ENCODE measurements at regions not wholly inside any gene's neighbourhood (a gene's known extent, or its start where the extent isn't known, plus 50 kb on each side); places are given as distances from the start of the nearest gene placed in this dataset.

DNA sequence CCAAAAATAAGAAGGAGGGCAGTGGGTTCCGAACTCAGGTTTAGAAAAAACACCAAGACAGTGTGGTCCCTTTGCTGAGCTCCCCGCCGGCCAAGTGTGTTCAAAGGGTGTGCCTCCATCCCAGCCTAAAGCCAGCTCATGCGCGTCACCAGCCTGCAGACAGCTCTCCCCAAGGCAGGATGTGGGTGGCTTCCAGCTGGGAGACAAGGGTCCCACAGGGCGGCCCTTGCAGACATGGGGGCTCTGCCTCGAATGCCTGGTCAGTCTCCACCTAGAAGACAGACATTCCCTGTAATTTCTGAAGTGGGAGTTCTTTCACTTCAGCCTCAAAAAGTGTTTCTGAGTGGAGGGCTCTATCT is 135.8 kb upstream of the GPC1 start:
- no peak for DNase-seq

DNA sequence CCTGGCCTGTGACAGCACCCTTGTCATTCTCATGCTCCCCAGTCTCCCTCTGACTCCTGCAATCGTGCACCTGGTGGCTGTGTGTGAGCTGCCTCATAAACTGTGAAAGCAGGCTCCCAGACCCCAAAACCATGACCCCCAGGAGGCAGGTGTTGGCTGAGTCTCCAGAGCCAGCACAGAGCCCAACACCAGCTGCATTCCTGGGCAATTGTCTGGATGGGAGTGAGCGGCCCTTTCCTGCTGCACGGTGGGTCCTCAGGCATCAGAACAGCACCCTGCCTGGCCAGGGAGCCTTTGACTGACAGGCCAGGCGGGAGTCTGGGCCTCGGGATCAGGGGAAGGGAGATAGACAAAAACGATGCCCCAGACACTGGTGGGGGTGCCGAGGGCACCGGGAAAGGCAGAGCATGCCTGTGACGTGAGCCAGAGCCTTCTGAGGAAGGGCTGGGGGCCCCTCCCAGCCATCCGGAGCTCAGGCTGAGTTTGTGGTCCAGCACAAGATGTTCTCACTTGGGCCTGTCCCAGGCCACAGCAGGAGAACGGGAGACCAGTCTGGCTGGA is 135.1 kb upstream of the GPC1 start:
- DNase-seq: no peak

DNA sequence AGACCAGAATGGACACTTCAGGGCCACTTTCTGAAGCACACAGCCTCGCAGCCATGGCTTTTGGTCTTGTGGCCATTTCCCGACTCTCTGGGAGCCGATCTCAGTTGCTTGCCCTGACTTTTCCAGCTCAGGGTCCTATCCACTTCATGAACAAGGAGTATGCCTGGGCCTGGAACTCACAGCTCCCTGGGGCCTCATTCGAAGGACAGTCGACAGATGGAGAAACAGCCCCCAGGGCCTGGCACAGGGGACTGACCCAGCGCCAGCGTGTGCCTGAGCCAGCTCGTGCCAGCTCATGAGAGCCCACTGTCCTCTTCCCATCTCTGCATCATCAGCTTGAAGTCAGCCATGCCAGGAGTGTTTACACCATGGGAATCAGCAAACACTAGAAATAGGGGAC is 134.6 kb upstream of the GPC1 start:
- no peak for DNase-seq

DNA sequence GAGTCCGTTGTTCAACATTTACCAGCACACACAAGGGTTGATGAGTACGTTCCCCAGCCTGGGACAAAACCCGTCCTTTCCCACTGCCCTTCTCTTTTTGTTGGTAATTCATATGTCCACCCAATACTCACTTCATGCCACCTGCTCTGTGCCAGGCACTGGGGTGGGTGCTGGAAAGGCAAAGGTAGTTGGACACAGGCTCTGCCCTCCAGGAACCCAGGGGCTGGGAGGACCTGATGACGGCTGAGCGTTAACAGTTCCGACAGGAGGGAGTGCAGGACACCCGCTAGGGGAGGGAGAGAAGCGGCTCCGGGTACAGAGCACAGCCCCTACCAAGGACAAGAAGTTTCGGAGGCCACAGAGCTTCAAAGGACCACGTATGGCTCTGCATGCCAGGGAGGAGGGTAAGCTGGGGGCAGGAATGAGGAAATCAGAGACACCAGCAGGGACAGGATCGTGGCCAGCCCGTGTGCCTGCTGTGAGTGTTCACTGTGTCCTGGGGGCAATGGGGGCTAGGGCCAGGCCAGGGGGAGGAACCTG is 134.1 kb upstream of the GPC1 start:
- no peak for DNase-seq

DNA sequence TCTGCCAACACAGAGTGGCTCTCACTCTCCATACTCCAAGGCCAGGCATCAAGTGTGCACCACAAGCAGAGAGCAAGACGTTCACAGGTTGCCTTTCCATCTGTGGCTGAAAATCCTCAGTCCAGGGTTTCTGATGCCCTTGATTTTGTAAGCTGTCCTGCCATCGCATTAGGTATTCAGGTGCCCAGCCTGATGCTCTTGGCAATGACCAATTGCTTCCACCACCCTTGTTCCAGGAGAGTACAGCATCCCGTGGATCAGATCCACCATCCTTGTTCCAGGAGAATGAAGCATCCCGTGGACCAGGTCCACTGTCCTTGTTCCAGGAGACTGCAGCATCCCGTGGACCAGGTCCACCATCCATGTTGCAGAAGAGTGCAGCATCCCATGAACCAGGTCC is 133.4 kb upstream of the GPC1 start:
- no peak for DNase-seq

DNA sequence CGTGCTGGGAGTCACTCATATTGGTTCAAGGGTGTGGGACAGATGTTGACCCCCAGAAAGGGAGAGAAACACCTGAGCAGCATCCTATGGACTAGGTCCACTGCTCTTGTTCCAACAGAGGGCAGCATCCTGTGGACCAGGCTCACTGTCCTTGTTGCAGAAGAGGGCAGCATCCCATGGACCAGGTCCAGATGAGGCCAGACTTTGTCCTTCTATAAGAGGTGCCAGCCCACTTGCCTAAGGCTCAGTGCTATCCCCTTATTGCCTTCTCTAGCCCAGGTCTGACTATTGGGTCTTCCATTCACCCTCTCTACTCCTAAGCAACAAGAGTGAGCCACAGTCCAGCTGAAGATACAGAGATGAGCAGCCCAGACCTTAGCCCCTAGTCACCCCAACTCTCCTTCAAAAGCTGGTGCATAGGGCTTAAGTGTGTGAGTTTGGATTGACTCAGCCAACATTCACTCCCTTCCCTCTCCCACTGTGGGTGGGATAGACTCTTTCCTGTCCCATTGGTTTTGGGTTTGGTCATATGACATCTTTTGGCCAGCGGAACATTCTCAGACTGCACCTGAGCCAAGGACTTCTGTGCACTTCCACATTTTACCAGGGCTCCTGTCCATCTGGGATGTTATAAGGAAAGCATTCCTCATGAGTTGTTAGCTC is 132.4 kb upstream of the GPC1 start:
- no peak for DNase-seq

DNA sequence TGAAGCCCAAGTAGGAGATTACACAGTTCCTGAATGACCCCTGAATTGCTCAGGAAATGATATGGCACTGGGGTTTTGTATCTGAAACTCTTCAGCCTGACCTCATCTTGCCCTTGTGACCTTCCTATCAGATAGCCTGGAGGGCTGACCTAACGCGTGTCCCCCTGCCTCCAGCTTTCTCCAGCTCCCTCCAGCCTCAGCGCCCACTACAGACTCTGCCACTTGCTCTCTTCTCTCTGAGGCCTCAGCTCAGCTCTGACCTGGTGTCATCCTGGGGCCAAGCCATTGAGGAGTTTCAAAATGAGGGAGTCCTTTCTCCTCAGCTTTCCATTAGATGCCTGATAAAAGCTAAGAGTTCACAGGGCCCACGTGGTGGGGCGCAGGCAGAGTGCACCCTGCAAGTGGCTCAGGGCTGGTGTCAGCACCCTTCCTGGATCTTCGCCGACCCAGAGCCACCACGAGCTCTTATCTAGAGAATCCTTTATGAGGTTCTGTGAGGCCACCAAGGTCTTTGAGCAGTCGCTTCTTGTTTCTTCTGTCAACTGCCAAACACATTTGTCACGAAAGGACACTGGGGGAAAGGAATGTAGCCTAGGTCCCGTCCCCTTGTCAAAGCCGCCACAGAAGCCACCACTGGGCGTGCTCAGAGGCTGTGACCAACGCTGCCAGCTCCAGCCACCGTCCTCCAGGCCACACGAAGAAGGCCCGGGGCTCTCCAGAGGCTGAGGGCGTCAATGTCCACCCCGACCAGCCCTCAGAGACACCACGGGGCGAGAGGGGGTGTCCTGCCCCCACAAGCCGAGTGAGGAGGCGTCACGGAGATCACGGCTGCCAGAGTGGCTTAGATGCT is 131.3 kb upstream of the GPC1 start:
- DNase-seq: no peak

DNA sequence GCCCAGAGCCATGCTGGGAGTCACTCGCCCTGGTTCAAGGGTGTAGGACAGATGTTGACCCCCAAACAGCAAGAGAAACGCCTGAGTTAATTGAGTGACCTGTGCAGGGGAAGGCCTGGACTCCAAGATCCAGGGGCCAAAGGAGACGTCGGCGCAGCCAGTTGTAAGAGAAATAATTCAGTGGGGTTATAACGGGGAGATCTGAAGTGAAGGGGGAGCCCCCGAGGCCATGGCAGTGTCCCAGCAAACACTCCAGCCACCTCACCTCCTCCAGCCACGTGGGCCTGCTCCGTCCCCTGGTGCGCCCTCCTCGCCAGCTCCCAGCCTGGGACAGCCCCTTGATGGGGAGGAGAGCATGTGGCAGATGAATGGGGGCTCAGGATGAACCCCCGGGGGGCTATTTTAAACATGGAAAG is 130.7 kb upstream of the GPC1 start:
- DNase-seq: no peak

DNA sequence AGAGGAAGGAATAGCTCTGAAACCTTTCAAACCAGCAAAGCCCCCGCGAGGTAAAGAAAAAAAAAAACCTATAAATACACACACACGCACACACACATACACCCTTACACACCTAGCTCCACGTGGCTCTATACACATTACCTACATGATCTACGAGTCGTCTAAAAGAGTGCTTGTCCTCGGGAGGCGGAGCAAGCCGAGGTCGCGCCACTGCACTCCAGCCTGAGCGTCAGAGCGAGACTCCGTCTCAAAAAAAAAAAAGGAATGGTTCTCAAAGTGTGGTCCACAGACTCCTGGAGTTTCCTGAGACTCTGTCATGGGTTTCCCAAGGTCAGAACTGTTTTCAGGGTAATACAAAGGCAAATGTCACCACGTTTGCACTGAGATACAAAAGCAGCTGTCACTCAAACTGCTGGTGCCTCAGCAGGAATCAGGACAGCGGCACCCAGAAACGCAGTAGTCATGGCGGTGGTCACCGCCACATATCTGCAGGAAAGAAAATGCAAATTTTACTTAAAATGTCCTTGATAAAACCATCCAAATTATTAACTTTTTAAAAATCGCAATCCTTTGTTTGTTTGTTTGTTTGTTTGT is 130.0 kb upstream of the GPC1 start:
- no peak for DNase-seq

DNA sequence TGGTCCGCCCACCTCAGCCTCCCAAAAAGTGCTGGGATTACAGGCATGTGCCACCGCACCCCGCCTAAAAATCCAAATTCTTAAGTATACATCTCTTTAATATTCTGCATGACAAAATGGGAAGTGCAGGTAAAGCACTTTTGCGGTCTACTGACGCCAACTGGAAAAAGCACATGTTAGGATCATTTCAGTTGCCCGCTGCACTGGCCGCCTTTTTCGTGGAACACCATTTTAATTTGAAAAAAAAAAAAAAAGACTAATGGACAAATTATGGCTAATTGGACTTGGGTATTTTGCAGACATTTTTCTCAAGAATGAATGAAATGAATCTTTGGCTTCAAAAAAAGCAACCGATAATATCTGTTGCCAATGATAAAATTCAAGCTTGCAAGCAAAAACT is 129.3 kb upstream of the GPC1 start:
- DNase-seq: no peak

DNA sequence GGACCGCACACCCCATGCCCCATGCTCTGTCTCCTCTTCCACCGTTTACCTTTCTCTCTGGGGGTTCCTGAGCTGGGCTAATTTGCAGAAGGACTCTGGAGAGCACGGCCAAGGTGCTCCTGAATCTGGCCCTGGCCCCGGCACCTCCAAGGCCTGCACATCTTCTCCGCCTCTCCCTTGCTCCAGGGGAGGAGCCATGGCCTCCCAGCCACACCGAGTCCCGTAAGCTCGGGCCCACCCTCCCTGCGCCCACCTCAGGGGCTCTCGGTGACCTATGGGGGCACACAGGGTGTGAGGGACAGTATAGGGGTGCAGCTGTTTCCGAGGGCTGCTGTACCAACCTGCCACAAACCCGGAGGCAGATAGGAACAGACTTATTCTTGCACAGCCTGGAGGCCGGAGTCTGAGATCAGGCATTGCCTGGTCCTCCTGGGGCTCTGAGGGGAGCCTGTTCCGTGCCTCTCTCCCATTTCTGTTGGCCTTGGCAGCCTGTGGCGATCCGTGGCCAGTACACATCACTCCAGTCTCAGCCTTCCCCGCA is 127.3 kb upstream of the GPC1 start:
- no peak for DNase-seq

DNA sequence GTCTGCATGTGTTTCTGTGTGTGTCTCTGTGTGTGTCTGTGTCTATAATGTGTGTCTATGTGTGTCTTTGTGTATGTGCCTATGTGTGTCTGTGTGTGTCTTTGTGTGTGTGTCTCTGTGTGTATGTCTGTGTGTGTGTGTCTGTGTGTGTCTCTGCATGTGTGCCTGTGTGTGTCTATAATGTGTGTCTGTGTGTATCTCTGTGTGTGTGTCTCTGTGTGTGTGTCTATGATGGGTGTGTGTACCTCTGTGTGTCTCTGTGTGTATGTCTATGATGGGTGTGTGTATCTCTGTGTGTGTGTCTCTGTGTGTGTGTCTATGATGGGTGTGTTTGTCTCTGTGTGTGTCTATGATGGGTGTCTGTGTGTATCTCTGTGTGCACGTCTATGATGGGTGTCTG is 126.2 kb upstream of the GPC1 start:
- no peak for DNase-seq

DNA sequence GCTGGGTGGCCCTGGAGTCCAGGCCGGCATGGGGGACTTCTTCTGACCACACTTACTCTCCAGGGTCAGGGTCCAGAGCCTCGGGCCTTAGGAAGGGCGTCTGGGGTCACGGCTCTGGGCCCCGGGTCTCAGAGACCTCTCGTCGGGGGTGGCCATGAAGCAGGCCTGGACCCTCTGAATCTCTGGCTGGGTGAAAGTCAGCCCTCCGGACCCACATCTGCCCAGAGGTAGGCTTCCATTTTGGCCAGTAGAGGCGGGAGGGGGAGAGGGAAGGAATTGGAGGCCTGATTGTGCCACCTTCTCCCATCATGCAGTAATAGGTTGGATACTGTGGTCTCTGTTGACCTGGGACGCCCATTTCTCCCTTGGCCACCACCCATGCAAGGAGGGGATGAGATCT is 125.3 kb upstream of the GPC1 start:
- DNase-seq: no peak

DNA sequence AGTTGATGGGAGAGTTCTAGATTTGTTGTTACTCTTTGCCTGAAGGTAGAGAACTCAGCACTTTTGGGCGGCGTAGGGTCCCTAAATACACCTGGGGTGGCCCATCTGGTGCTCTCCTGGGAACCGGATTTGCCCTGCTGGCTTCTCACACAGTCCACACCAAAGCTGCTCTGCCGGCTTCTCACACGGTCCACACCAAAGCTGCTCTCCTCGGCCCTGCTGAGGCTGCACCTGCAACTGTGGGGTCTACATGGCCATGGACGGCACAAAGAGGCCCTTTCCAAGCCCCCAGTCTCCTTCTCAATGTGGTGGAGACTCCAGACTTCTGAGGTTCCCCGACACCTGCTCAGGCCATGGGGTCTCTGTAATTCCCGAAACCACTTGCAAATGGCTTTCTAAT is 124.8 kb upstream of the GPC1 start:
- DNase-seq: no peak

DNA sequence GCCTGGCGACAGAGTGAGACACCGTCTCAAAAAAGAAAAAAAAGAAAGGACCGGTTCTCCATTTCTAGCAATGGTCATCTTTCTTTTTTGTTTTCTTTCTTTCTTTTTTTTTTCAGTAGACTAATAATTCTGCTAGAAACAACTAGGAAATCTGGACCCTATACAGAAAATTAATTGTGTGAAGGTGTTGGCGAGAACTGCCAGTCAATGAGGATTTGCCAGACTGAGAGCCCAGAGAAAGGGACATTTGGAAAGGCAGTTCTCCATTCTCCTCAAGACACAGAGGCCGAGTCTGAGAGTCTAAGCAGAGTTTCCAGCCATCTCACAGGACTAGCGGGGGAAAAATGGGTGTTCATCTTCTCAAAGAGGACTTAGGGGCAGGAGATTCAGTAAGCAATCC is 123.6 kb upstream of the GPC1 start:
- DNase-seq: no peak

DNA sequence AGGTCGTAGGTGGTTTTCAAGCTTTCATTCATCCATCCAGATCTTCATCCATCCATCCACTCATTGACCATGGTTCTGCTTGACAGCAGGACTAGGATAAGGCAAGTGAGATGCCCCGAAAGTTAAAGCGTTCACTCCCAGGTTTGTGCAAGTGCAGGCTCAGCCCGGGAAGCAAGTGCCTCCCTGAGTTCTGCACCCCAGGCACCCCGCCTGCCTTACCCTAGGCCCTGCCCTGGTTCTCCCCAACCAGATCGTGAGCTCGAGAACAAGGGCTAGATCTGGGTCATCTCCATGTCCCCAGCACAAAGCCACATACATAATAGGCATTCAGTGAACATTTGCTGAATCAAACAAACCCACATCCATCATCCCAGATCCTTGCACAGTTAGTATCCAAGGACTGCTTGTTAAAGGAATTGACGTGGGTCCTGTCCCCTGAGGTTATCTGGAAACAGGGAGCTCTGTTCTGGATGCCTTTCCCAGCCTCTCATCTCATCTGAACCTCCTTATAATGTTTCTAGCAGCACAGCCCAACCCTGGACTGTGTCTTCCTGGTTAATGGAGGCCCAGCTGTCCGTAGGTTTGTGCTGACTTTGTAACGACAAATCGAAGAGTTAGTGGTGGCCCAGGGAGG is 116.1 kb upstream of the GPC1 start:
- no peak for DNase-seq

DNA sequence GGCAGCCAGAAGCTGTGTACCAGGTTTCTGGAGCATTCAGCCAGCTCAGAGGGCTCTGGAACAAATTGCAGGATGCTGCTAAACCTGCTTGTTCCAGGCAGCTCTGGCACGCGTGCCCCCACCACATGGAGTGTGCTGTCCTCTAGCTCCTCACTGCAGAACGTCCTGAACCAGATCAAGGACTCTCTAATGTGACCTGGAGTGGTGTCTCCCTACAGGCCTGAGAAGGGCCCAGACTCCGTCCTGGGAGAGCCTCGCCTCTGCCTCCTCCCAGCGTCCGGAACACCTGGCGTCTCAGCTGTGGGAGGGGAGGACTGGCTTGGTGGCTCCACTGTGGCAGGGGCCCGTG is 115.6 kb upstream of the GPC1 start:
- no peak for DNase-seq

DNA sequence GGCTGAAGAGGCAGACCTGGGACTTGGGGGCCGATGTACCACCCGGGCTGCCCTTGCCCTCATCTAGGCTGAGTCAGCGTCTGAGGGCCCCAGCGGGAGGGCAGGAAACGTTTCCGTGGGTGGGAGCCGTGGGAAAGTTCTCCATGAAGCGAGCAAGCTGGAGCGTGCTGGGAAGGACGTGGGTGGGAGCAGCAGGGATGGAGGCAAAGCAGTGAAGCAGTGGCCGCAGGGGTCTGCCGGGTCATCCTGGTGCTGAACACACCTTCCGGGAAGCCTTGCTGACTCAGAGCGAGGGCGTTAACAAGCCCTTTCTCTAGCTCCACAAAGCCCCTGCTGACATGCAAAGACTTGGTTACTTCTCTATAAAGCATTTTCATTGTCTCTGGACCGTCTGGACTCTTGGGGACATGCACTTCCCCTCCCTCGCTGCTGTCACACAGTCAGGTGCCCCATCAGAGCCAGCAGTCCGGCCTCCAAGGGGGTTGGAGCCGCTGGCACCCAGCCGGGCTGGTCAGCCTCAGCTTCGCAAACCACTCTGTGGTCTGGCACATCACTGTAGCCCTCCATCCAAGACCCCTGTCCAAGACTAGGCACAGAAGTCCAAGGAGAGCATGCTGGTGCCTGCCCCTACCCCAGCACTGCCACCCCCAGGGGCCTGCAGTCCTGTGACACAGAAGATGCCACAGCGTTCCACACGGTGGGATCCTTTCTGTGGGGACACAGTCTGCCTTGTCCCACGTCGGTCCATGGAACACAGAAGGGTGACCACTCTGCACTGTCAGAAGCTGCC is 115.1 kb upstream of the GPC1 start:
- DNase-seq: no peak

DNA sequence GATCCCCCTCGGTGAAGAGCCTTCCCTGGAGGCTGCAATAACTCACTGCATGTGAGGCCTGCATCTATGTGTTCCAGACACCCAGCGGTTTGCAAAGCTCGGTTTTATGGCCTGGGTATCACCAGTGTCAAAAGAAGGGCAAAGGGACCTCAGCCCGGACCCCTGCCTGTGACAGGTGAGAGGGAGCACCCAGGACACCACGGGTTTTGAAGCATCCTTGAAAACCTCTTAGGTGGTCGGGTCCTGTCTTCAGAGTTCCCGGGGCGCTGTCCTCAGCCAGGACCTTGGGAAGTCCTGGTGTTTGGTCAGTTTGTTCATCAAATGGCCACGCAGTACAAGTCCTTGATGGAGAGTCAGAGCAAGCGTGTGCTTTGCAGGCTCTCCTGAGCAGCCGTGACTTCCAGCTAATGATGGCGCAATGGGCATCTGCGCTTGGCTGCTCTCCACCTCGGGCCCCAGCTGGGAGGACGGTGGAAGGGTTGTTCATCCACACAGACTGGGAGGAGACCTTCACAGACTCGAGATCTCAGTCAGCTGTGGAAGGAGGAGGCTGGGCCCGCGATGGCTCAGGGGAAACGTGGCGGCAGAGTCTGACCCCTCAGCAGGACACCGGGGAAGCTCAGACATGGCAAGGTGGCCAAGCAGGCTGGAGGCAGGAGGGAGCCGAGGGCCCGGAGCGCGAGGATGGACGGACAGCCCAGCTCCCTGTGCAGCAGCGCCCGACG is 113.1 kb upstream of the GPC1 start:
- DNase-seq: no peak

DNA sequence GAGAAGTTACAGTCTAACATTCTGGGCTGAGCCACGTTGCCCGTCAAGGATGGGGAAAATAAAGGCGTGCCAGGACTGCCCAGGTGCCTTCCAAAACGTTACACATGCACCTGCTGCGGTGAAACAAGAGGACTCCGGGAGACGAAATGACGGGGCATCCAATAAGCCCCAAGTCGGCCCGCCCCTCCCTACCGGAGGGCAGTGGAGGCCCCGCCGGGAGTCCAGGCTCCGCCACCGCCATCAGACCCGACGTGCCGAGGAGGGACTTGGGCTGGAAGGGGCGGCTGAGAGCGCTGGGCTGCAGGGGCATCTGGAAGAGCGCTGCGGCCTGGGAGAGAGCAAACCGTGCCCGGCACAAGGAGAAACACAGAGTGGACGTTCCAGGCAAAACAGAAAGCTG is 112.5 kb upstream of the GPC1 start:
- DNase-seq: no peak

DNA sequence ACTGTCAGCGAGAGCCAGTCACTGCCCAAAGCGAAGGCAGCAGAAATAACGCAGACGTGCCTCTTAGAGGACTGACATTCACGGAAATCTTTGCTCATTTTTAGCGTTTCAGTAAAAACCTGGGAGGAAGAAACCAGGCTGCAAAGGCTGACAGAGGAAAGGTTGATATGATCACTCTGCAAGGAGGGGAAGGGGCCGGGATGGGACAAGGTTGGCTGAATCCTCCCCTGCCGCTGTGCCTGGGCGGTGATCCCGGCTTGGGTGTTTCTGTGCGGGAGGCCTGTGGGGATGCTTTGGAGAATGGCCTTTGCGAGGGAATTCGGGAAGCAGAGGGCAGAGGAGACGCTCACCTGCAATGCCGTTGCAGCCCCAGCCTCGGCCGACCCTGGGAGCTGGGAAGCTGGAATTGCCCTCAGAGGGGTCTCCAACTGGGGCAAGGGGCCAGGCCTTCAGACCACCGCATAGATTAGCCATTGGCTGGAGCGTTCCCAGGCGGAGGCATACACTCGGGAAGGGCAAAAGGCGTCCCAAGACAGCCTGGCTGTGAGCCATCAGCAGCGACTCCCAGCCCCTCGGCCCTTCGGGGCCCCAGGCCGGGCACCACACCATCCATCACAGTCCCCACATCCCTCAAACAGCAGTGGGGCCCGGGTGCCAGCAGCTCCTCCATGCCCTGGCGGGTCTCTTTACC is 111.7 kb upstream of the GPC1 start:
- DNase-seq: no peak

All from stimulated activated CD4-positive, alpha-beta T cell treated with anti-CD3 and anti-CD28 coated beads, Interleukin-1b, Interleukin-23, amount 100 ng/mL, for 48 hours (primary cell).